ENCODE measurements at regions not wholly inside any gene's neighbourhood (a gene's known extent, or its start where the extent isn't known, plus 50 kb on each side); places are given as distances from the start of the nearest gene placed in this dataset.

- TF ChIP-seq, protein P1, sequence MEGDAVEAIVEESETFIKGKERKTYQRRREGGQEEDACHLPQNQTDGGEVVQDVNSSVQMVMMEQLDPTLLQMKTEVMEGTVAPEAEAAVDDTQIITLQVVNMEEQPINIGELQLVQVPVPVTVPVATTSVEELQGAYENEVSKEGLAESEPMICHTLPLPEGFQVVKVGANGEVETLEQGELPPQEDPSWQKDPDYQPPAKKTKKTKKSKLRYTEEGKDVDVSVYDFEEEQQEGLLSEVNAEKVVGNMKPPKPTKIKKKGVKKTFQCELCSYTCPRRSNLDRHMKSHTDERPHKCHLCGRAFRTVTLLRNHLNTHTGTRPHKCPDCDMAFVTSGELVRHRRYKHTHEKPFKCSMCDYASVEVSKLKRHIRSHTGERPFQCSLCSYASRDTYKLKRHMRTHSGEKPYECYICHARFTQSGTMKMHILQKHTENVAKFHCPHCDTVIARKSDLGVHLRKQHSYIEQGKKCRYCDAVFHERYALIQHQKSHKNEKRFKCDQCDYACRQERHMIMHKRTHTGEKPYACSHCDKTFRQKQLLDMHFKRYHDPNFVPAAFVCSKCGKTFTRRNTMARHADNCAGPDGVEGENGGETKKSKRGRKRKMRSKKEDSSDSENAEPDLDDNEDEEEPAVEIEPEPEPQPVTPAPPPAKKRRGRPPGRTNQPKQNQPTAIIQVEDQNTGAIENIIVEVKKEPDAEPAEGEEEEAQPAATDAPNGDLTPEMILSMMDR (IDR thresholded peaks at IDR 0.05), result no peak
- no peak for TF ChIP-seq EZH2 (IDR thresholded peaks at IDR 0.05)
Observed at GRCh38 chr21:27132266-27132665, 165.4 kb upstream of the ADAMTS5 start.
